ENCODE measurements at regions not wholly inside any gene's neighbourhood (a gene's known extent, or its start where the extent isn't known, plus 50 kb on each side); places are given as distances from the start of the nearest gene placed in this dataset.
"Not testable (repeated sequence)": the region's sequence is repeated elsewhere in the genome, so short reads cannot be mapped to it uniquely, and the experiment has no call there.

DNA sequence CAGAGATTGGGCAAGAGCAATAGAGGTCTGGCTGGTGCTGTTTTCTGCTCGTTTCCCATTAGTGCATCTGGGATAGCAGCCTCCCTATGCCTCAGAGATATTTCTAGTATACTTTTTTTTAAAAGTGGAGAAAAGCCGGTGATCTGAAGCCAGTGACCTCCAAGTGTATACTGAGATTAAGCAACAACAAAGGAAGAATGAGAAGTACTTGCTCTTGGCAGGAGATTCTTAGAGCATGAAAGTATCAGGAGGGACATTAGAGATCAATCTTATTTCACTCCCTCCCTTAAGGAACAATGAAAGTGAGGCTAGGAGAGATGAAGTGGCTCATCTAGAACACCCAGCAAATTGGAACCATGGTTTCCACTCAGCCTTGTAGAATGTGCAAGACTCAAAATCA, 423.3 kb downstream of the SOX2 start:
- DNase-seq (ENCODE audit: low read depth in 2 of 2), result no peak

DNA sequence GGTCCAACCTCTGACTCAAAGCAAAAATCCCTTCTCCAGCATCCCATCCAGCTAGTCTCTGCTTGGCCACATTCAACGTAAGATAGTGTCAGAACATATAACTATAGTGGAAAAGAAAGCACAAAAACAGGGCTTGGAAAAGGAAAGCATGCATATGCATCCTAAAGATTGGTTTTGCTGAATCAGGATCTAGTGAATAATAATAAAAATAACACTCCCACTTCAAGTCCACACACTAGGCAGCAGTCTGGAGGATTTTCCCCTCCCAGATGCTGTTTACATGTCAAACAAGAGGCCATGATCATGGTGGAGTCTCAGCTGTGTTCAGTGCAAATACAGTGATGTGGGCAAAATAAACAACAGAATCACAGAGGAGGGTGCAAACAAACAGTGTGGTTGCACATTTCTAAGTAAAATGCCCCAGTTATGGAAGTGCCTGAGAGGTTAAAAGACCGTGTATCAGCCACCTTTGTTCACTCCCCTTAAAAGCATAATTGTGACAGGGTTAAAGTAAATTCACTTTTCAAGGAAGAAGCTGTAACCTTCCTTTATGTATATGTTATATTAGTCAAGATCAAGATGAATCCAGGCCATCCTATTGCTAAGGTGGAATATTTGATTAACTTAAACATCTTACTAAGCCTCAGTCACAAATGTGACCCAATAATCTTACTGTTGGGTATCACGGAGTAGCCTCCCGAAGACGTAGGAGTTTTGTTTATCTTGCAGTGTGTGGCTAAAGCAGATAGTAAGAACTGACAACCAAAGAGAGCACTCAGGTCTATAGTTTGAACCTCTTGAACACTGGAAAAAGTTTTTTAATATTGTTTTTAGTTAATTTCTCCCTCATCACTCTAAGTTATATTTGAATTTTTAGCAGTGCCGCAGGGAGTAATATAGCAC, 424.5 kb downstream of the SOX2 start:
- no peak for DNase-seq (ENCODE audit: low read depth in 2 of 2)

- DNase-seq (ENCODE audit: low read depth in 2 of 2), result no peak
These were observed 426.7 kb downstream of the SOX2 start for GRCh38 chr3:182138393-182138792.

DNA sequence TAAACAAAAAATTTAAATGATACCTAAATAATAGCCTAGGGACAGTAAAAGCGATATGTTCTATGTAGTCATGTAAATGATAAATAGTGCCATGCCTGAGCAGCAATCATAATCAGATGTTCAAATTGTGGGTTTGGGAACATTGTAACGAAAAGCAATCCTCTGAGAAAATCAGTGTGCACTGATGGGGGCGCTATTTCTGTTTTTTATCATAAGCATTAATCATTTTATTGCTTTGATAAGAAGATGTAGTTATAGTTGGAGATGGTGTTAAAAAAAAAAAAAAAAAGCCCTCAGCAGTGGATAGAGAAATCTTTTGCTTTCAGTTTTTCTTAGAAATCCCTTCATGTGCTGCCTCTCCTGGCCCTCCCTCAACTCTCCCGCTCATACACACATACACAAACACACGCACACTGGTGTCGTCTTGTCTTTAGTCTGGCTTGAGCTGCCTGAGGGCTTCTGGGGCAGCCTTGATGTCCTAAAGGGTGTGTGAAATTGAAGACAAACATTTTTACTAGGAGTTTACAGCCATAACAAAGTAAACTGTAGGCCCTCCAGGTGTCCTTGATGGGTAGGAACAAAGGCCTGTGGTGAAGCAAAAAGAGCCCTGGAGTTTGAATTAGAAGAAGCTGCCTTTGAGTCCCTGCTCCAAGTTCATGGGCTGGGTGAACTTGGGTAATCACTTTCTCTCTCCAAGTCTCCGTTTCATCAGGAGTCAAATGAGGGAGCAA, 428.1 kb downstream of the SOX2 start:
- no peak for DNase-seq (ENCODE audit: low read depth in 2 of 2)

DNA sequence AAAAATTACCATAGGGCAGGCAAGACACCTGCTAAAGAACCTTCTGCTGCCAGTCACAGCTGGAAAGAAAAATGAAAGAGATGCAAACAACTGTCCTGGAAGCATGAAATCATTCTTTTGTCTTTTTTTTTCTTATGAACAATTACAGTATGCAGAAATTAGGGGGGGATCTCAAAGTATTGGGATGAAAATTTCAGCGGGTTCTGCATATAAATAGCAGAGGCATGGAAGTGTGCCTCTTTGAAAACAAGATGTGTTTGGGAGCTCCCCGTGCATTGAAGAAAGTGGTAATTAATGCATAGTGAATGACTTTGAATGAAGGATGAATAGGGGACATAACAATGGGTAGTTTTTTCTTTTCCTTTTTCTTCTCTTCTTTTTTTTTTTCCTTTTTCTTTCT, 431.2 kb downstream of the SOX2 start:
- no peak for DNase-seq (ENCODE audit: low read depth in 2 of 2)

DNA sequence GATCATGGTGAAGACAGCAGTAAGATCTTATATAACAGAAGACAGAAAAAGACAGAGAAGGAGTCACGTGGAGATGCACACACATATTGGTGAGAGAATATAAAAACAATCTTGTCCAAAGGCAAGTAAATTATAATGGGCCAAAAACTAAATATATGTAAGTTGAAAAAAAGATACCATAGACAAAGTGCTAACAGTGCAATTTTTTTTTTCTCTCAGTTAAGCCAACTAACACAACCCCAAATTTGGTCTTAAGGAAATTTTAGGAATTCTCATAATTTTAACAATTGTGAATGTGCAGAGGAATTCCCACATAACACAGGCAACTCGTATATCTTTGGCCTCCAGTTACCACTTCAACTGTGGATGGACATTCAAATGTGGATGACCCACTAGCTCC, 432.2 kb downstream of the SOX2 start:
- no peak for DNase-seq (ENCODE audit: low read depth in 2 of 2)

DNA sequence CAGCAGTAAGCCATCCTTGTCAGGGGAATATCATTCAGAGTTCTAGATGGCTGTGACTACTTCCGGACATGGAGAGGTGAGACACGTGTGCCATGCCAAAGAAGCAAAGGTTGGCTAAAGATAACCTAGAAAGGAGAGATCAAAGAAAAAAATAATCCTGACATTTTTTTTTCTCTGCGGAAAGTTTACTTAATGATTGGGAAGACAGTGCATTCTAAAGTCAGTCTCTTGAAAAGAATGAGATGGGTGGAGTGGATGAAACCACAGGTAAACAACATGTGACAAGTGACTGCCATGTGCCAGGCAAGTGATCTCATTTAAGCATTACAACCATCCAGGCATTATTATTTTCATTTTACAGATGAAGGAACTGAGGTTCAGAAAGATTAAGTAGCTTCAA, 436.6 kb downstream of the SOX2 start:
- no peak for DNase-seq (ENCODE audit: low read depth in 2 of 2)

DNA sequence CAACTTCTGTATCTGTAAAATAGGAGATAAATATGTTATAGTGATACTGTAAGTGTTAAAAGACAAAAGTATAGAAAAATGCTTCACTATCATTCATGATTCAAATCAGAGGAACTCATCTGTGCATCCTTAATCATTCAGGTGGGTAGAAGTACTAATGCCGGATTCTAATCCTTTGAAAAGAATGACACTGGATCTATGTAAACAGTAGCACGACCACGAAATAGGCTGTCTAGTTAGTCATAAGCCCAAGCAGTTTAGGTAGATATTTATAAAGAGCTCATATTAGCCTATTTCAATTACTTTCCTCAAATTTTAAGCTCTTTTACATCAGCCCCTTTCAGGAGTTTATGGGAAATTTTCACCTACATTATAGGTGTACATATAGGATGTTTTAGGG, 437.9 kb downstream of the SOX2 start:
- no peak for DNase-seq (ENCODE audit: low read depth in 2 of 2)

DNA sequence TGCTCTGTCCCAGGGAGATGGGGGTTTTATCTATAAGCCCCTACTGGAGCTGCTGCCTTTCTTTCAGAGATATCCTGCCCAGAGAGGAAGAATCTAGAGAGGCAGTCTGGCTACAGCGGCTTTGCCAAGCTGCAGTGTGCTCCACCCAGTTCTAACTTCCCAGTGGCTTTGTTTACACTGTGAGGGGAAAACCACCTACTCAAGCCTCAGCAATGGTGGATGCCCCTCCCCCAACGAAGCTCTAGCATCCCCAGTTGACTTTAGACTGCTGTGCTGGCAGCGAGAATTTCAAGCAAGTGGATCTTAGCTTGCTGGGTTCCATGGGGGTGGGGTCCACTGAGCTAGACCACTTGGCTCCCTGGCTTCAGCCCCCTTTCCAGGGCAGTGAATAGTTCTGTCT, 444.6 kb downstream of the SOX2 start:
- not testable (repeated sequence) for DNase-seq (ENCODE audit: low read depth in 2 of 2)

GRCh38 chr3:182165234-182165633, 453.5 kb downstream of the SOX2 start:
- DNase-seq (ENCODE audit: low read depth in 2 of 2), result no peak

DNA sequence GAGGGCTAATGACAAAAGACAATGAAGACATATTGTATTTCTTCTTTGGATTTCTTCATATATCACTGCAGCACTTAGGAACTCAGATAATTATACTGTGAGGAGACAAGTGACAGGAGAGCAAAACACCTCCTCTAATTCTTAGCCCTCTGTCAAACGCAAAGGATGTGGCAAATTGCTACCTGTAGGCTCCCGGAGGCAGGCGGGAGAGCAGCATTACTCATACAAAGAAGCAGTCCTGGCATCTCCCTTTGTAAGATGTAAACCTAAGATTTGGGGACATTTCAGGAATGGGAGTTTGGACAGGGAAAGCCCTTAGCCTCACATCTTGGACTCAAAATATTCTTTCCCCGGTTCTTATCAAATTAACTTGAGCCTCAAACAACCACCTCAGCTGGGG, 460.8 kb downstream of the SOX2 start:
- DNase-seq (ENCODE audit: low read depth in 2 of 2), result no peak

- no peak for DNase-seq (ENCODE audit: low read depth in 2 of 2)
These were observed 466.9 kb downstream of the SOX2 start for GRCh38 chr3:182178488-182179200.

DNA sequence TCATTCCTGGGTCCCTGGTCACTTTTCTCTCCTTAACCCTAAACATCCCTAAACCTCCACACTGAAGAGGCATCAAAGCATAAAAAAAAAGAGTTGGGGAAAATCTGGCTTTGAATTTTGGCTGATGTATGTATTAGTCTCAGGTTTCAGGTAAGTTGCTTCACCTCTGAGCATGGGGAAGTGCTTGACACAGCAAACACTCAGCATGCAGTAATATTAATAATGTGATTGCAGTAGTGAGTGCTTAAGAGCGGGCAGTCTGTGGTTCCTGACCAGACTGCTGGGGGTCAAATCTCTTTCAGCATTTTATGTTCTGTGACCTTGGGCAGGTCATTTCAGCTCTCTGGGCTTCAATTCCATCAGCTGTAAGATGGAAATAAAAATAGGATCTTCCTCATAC, 467.9 kb downstream of the SOX2 start:
- no peak for DNase-seq (ENCODE audit: low read depth in 2 of 2)

GRCh38 chr3:182180654-182181385, 469.1 kb downstream of the SOX2 start:
- no peak for DNase-seq (ENCODE audit: low read depth in 2 of 2)

DNA sequence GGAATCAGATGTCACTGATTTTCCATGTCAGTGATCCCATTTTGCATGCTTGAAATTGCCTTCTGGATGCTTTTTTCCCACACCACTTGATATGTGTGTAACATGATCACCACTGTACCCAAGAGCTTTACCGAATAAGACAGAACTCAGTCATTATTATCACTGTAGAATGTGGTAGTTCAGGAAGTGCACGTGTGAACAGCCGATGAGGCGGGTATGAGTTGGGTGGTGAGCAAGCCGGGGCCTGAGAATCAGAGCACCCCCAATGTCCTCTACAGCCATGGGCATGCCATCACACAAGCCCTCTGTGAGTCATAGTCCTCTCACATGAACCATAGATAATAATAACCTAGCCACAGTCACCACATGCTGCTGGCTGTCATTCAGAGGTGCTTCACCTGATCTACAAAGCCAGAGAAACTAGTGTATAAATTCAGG, 470.8 kb downstream of the SOX2 start:
- DNase-seq (ENCODE audit: low read depth in 2 of 2), result no peak

DNA sequence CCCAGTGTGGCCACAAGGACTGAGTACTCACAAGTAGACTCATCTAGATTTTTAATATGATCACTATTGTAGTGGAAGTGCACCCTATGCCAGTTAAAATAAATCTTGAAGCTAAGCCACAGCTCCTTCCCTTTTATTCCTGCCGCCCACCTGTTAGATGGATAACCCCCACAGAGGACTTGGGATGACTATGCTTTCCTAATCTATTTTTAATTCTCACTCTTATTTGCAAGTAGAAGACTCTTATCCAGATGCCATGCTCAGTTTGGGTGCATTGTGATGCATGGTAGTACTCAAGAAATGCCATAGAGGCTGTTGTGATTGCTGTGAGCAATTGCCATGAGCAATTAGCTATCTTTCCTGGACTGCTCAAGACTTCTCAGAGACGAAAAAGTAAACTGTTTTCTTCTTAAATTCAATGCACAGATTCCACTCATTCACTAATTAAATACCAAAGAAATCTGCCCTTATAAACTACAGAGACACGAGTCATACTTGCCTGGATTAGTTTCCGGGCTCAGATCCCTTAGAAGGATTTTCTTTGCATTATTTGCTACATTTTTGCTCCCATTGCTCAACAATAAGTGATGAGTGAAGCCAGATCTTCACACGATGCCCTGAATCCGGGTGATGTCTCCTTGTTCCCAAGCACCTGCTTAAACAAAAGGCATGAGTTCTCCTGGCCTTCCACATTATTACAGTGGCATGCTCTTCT, 472.1 kb downstream of the SOX2 start:
- no peak for DNase-seq (ENCODE audit: low read depth in 2 of 2)

DNA sequence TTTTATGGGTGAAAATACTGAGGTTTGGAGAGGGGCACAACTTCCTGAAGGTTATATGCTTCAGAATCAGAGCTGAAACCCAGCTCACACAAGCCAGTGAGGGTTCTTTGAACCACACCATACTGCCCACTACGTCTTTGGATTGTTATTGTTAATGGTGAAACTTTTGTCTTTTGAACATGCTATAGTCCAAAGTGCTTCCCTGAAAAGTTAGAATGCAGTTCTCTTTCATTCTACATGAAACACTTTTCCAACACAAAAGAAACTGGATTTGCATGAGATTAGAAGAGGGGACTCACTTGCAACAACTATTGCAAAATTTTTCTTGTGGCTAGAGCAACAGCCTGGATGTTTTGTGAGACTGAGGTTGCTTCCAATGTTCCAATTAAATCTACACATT, 473.6 kb downstream of the SOX2 start:
- DNase-seq (ENCODE audit: low read depth in 2 of 2), result no peak

- DNase-seq (ENCODE audit: low read depth in 2 of 2), result no peak
These were observed 478.3 kb downstream of the SOX2 start for GRCh38 chr3:182190056-182190455.

GRCh38 chr3:182198345-182198744, 486.6 kb downstream of the SOX2 start:
- no peak for DNase-seq (ENCODE audit: low read depth in 2 of 2)

GRCh38 chr3:182201456-182202168, 489.9 kb downstream of the SOX2 start:
- no peak for DNase-seq (ENCODE audit: low read depth in 2 of 2)
